Sigmoid colon (tissue), 6 donors: ENCODE measurements at regions not wholly inside any gene's neighbourhood (a gene's known extent, or its start where the extent isn't known, plus 50 kb on each side); places are given as distances from the start of the nearest gene placed in this dataset.

ENCODE experiments used
- DNase-seq: peaks from one replicate; pipeline ENCODE4 v3.0.0-alpha.2; 2019
- H3K27ac ChIP-seq, 4 donors: fragments of 200-600 bp; sonication (generic); one replicate each; pipeline ENCODE4 v1.5.1; 2016 to 2019; ENCODE audit warnings: mild to moderate bottlenecking in 1 of 4
- H3K27me3 ChIP-seq, 3 donors: fragments of 200-600 bp; sonication (generic); one replicate each; pipeline ENCODE4 v1.5.1; 2019; ENCODE audit warnings: mild to moderate bottlenecking in 1 of 3
- H3K36me3 ChIP-seq, 4 donors: fragments of 200-600 bp; sonication (generic); one replicate each; pipeline ENCODE4 v1.5.1; 2016 to 2019
- H3K4me1 ChIP-seq, 4 donors: fragments of 200-600 bp; sonication (generic); one replicate each; pipeline ENCODE4 v1.5.1; 2017 to 2019
- H3K4me3 ChIP-seq, 4 donors: fragments of 200-600 bp; sonication (generic); one replicate each; pipeline ENCODE4 v1.5.1; 2017 to 2019; ENCODE audit warnings: mild to moderate bottlenecking in 2 of 4, moderate library complexity in 1 of 4
- H3K9me3 ChIP-seq, 4 donors: fragments of 200-600 bp in 3 of 4; sonication (generic) in 3 of 4; one replicate each; pipeline versions ENCODE4 v1.5.1 to v1.6.1; 2013 to 2019
- EP300 ChIP-seq, 4 donors: sonication (generic); formaldehyde crosslinking; IDR thresholded peaks; one replicate each; pipeline ENCODE4 v1.6.1; 2017; ENCODE audit warnings: antibody characterized with exemption in 4 of 4
- POLR2A ChIP-seq, 2 donors: fragments of 450-650 bp; IDR thresholded peaks; one replicate each; pipeline ENCODE4 v1.6.1; 2016; ENCODE audit warnings: antibody characterized with exemption in 2 of 2, mild to moderate bottlenecking in 2 of 2, moderate library complexity in 2 of 2
- POLR2AphosphoS5 ChIP-seq, 4 donors: sonication (generic); formaldehyde crosslinking; IDR thresholded peaks; one replicate each; pipeline ENCODE4 v1.6.1; 2017; ENCODE audit warnings: antibody characterized with exemption in 4 of 4
- WGBS, 2 donors: extraction: QIAGEN DNeasy Blood & Tissue Kit; methylation state at CpG; one replicate each; pipeline ENCODE4 v1.1.7; 2013; 5-methylcytosine and 5-hydroxymethylcytosine counted together
- intact Hi-C: fragments of 100-400 bp; cut with DNase I; formaldehyde crosslinking; loops from one replicate; pipeline ENCODE4 v1.15.1; 2023
- TF ChIP-seq, protein P1 (sequence below), 4 experiments: fragments of 450-650 bp in 3 of 4; fragments of 200-600 bp in 1 of 4; IDR thresholded peaks; one replicate each; pipeline ENCODE4 v1.5.1; 2016 to 2019; ENCODE audit warnings: antibody characterized with exemption in 4 of 4, mild to moderate bottlenecking in 3 of 4, moderate library complexity in 2 of 4
- donor health status: healthy with polysubstance abuse.
- donor health status: healthy.

DNA sequence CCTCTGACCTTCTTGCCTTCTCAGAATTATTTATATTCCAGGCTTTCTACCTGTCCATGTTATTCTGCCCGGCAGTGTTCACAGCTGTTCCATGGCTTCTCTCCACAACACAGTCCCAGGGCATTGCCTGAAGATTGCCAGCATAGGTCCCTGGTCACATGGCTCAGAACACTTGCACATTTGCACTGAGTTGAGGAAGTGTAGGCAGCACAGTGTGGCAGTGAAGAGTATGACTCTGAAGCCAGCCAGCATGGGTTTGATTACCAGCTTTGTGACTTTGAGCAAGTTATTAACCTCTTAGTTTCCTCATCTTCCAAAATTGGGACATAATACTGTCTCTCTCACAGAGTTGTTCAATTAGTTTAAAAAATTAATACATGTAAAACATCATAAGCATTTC, 73.2 kb upstream of the NEUROD6 start:
- 63 to 68% methylated on average over 1 of the region's 1 CpG for WGBS, 2 donors
- Histone ChIP-seq H3K4me3 (no peak overlapping the region), H3K27ac (no peak overlapping the region), H3K36me3 (no peaks in the 10 kb centered on the region), H3K9me3 (no peaks in the 10 kb centered on the region), H3K4me1 (no peaks in the 10 kb centered on the region), H3K27me3 (no peaks in the 10 kb centered on the region)
- intact Hi-C loops = no loop called here
- no peak for DNase-seq
- TF ChIP-seq EP300 (IDR thresholded peaks at IDR 0.05) (no peak), POLR2A (IDR thresholded peaks at IDR 0.05) (no peak), POLR2AphosphoS5 (IDR thresholded peaks at IDR 0.05) (no peak)
- TF ChIP-seq, protein P1, sequence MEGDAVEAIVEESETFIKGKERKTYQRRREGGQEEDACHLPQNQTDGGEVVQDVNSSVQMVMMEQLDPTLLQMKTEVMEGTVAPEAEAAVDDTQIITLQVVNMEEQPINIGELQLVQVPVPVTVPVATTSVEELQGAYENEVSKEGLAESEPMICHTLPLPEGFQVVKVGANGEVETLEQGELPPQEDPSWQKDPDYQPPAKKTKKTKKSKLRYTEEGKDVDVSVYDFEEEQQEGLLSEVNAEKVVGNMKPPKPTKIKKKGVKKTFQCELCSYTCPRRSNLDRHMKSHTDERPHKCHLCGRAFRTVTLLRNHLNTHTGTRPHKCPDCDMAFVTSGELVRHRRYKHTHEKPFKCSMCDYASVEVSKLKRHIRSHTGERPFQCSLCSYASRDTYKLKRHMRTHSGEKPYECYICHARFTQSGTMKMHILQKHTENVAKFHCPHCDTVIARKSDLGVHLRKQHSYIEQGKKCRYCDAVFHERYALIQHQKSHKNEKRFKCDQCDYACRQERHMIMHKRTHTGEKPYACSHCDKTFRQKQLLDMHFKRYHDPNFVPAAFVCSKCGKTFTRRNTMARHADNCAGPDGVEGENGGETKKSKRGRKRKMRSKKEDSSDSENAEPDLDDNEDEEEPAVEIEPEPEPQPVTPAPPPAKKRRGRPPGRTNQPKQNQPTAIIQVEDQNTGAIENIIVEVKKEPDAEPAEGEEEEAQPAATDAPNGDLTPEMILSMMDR (IDR thresholded peaks at IDR 0.05) = no peak

DNA sequence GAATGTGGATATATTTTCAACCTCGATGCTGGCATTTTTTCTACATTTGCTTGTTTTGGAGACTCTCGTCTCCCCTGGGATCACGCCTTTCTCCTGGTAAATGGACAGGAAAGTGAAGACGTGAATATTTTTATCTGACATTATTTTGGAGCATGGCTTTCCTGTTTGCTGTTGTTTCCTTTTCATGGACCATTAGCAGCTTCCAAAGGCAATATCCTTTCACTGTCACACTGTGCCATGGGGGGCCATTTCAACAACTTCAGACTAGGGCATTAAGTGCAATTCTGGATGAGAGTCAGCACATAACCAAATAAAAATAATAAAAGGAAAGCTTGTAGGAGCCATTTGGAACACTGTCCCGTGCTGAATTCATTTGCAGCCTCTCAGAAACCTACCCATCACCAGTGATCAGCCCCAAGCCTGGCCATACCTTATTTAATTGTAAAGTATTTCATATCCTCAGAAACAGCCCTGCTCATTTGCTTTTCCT, 75.9 kb upstream of the NEUROD6 start:
- TF ChIP-seq, protein P1 (IDR thresholded peaks at IDR 0.05) = no peak
- TF ChIP-seq POLR2AphosphoS5 (IDR thresholded peaks at IDR 0.05) (no peak), EP300 (IDR thresholded peaks at IDR 0.05) (no peak), POLR2A (IDR thresholded peaks at IDR 0.05) (no peak)
- Histone ChIP-seq H3K9me3 (no peaks in the 10 kb centered on the region), H3K27ac (no peak overlapping the region), H3K36me3 (no peaks in the 10 kb centered on the region), H3K4me1 (no peaks in the 10 kb centered on the region), H3K4me3 (no peak overlapping the region), H3K27me3 (no peaks in the 10 kb centered on the region)
- DNase-seq = no peak
- intact Hi-C loops = no loop called here
- 81 to 88% methylated on average over 5 of the region's 5 CpGs for WGBS, 2 donors

DNA sequence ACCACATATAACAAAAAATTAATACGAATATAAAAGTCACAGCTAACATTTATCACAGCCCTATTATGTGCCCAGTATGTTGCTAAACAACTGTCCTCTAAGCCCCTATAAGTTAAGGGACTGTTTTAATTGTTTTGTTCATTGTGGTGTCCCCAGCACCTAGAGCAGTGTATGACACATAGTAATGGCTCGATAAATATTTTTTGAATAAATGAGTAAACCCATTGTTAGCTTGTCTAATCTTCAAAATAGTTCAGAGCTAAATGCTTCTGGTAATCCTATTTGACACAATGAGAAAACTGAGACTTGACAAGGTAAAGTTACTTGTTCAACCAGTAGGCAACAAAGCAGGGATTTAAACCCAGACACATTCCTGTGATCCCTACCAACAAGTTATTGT, 78.4 kb upstream of the NEUROD6 start:
- no peak for DNase-seq
- Histone ChIP-seq H3K27me3 (no peaks in the 10 kb centered on the region), H3K4me3 (no peak overlapping the region), H3K9me3 (no peaks in the 10 kb centered on the region), H3K36me3 (no peaks in the 10 kb centered on the region), H3K4me1 (no peaks in the 10 kb centered on the region), H3K27ac (no peak overlapping the region)
- WGBS, 2 donors = 83 to 88% methylated on average over 2 of the region's 2 CpGs
- intact Hi-C loops = no loop called here
- no peak for TF ChIP-seq EP300 (IDR thresholded peaks at IDR 0.05)
- no peak for TF ChIP-seq POLR2AphosphoS5 (IDR thresholded peaks at IDR 0.05)
- no peak for TF ChIP-seq POLR2A (IDR thresholded peaks at IDR 0.05)
- TF ChIP-seq, protein P1 (IDR thresholded peaks at IDR 0.05) = no peak

DNA sequence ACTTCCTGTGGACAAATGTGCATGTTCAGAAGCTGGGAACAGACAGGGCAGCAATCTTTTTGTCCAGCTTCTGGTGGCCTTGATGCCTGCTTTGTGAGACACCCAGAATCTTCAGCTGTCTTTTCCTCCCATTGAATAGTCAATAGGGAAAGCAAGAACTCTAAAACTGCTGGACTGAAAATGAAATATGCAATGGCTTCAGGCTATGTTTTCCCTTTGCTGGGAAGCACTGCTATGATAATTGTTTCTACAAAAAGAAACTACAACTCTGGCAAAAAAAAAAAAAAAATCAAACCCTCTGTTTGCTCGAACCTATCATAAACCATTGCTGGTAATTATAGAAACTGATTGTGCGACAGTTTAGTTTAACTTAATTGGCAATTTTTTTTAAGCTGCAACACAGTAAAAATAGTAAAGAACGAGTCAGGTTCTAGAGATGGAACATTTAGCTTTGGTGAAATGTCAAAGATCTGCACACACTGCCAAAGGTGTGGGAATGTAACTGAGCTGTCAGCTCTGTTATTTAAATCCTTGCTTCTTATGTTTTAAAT, 79.1 kb upstream of the NEUROD6 start:
- 20 to 60% methylated on average over 3 of the region's 3 CpGs for WGBS, 2 donors
- Histone ChIP-seq H3K4me3 (no peak overlapping the region), H3K36me3 (no peaks in the 10 kb centered on the region), H3K4me1 (no peaks in the 10 kb centered on the region), H3K27me3 (no peaks in the 10 kb centered on the region), H3K9me3 (no peaks in the 10 kb centered on the region), H3K27ac (no peak overlapping the region)
- DNase-seq = no peak
- TF ChIP-seq POLR2A (IDR thresholded peaks at IDR 0.05) (no peak), EP300 (IDR thresholded peaks at IDR 0.05) (no peak), POLR2AphosphoS5 (IDR thresholded peaks at IDR 0.05) (no peak)
- TF ChIP-seq, protein P1 (IDR thresholded peaks at IDR 0.05) = no peak
- intact Hi-C loops = no loop called here

DNA sequence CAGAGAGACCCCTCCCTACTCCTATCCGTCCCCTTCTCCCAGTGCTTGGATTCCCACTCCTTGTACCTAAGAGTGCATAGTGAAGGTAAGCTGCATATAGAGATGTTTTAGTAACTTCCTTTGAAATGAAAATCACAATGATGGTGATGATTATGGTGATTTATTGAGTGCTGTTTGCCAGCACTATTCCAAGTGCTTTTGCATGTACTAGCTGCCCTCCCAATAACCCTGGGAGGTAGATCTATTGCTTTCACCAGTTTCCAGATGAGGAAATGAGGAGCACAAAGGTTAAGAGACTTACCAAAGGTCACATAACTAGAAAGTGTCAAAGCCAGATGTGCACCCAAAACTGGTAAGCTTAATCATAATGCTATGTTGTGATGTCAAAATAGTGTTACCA, 80.4 kb upstream of the NEUROD6 start:
- TF ChIP-seq POLR2A (IDR thresholded peaks at IDR 0.05) (no peak), POLR2AphosphoS5 (IDR thresholded peaks at IDR 0.05) (no peak), EP300 (IDR thresholded peaks at IDR 0.05) (no peak)
- TF ChIP-seq, protein P1 (IDR thresholded peaks at IDR 0.05) = no peak
- DNase-seq = no peak
- H3K4me3 ChIP-seq = no peak overlapping the region
- H3K4me1 ChIP-seq = no peaks in the 10 kb centered on the region
- H3K36me3 ChIP-seq = no peaks in the 10 kb centered on the region
- H3K27me3 ChIP-seq = no peaks in the 10 kb centered on the region
- no peaks in the 10 kb centered on the region for H3K9me3 ChIP-seq
- intact Hi-C loops = no loop called here
- H3K27ac ChIP-seq = no peak overlapping the region
- WGBS, 2 donors = 87 to 93% methylated on average over 1 of the region's 1 CpG
